GM23248 (cell line): ENCODE measurements at regions not wholly inside any gene's neighbourhood (a gene's known extent, or its start where the extent isn't known, plus 50 kb on each side); places are given as distances from the start of the nearest gene placed in this dataset.
"Not testable (repeated sequence)": the region's sequence is repeated elsewhere in the genome, so short reads cannot be mapped to it uniquely, and the experiment has no call there.

ENCODE experiments used
- EZH2 ChIP-seq: fragments of 200-600 bp; sonication (generic); IDR thresholded peaks from 2 replicates; pipeline ENCODE4 v1.6.1; 2018; ENCODE audit warnings: antibody characterized with exemption, mild to moderate bottlenecking; ENCODE audit not compliant: insufficient read depth, poor library complexity, severe bottlenecking
- EZH2phosphoT487 ChIP-seq: fragments of 200-600 bp; sonication (generic); IDR thresholded peaks from 2 replicates; pipeline ENCODE4 v1.6.1; 2018; ENCODE audit warnings: antibody characterized with exemption, moderate library complexity, mild to moderate bottlenecking, low read depth; ENCODE audit not compliant: insufficient read depth

DNA sequence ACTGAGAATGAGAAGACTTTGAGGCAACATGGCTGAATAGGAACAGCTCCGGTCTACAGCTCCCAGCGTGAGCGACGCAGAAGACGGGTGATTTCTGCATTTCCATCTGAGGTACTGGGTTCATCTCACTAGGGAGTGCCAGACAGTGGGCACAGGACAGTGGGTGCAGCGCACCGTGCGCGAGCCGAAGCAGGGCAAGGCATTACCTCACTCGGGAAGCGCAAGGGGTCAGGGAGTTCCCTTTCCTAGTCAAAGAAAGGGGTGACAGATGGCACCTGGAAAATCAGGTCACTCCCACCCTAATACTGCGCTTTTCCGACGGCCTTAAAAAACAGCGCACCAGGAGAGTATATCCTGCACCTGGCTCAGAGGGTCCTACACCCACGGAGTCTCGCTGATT is 829.9 kb downstream of the GLUD2 start:
- not testable (repeated sequence) for TF ChIP-seq EZH2, EZH2phosphoT487
